ENCODE measurements at regions not wholly inside any gene's neighbourhood (a gene's known extent, or its start where the extent isn't known, plus 50 kb on each side); places are given as distances from the start of the nearest gene placed in this dataset.

GRCh38 chr15:47037003-47037402, 680.3 kb upstream of the SEMA6D start:
- no peak overlapping the region for H3K4me2 ChIP-seq (ENCODE audit: low read depth, low read length)
- no peak overlapping the region for H3K18ac ChIP-seq (ENCODE audit: low read depth, low read length)
- H2AK5ac ChIP-seq (ENCODE audit: low read depth, low read length): no peak overlapping the region
- no peak overlapping the region for H2AK9ac ChIP-seq (replicated peaks; ENCODE audit: low read depth, low read length, poor library complexity)
- no peaks in the 10 kb centered on the region for H3K36me3 ChIP-seq (ENCODE audit: control insufficient read depth, insufficient read depth, low read length)
- H4K20me1 ChIP-seq (ENCODE audit: insufficient read depth, low read length): no peaks in the 10 kb centered on the region
- in situ Hi-C loops (cut with MboI; ENCODE audit: low sequenced_read_pairs) (no loop called here), dilution Hi-C loops (cut with HindIII; ENCODE audit: low sequenced_read_pairs, unreplicated experiment) (no loop called here), intact Hi-C loops (cut with micrococcal nuclease) (no loop called here)
- H3K4me3 ChIP-seq (ENCODE audit: insufficient read depth, low read depth, low read length): no peak overlapping the region
- no peak overlapping the region for H2BK15ac ChIP-seq (ENCODE audit: low read depth, low read length)
- H4K8ac ChIP-seq (ENCODE audit: low read depth in 2 of 2, low read length in 2 of 2): no peak overlapping the region
- no peak overlapping the region for H2BK20ac ChIP-seq (ENCODE audit: low read depth, low read length)
- no peak overlapping the region for H4K5ac ChIP-seq (ENCODE audit: low read depth, low read length)
- no peak overlapping the region for H3K9ac ChIP-seq (ENCODE audit: low read depth, low read length)
- TF ChIP-seq RFX5 (IDR thresholded peaks at IDR 0.05; ENCODE audit: low read depth, low read length): no peak
- TF ChIP-seq FOS (IDR thresholded peaks at IDR 0.05; ENCODE audit: low read depth, low read length): no peak
- TF ChIP-seq BHLHE40 (IDR thresholded peaks at IDR 0.05; ENCODE audit: low read depth, low read length): no peak
- TF ChIP-seq MAZ (IDR thresholded peaks at IDR 0.05; ENCODE audit: borderline replicate concordance, low read depth, low read length): no peak
- TF ChIP-seq NFE2L2 (IDR thresholded peaks at IDR 0.05; ENCODE audit: low read depth, low read length): no peak
- no peak for TF ChIP-seq MXI1 (IDR thresholded peaks at IDR 0.05; ENCODE audit: borderline replicate concordance, low read depth, low read length)
- TF ChIP-seq, protein P1, sequence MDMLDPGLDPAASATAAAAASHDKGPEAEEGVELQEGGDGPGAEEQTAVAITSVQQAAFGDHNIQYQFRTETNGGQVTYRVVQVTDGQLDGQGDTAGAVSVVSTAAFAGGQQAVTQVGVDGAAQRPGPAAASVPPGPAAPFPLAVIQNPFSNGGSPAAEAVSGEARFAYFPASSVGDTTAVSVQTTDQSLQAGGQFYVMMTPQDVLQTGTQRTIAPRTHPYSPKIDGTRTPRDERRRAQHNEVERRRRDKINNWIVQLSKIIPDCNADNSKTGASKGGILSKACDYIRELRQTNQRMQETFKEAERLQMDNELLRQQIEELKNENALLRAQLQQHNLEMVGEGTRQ (IDR thresholded peaks at IDR 0.05; ENCODE audit: low read depth, low read length): no peak
- TF ChIP-seq ELK1 (IDR thresholded peaks at IDR 0.05; ENCODE audit: borderline replicate concordance, low read depth, low read length): no peak
- TF ChIP-seq, protein P2, sequence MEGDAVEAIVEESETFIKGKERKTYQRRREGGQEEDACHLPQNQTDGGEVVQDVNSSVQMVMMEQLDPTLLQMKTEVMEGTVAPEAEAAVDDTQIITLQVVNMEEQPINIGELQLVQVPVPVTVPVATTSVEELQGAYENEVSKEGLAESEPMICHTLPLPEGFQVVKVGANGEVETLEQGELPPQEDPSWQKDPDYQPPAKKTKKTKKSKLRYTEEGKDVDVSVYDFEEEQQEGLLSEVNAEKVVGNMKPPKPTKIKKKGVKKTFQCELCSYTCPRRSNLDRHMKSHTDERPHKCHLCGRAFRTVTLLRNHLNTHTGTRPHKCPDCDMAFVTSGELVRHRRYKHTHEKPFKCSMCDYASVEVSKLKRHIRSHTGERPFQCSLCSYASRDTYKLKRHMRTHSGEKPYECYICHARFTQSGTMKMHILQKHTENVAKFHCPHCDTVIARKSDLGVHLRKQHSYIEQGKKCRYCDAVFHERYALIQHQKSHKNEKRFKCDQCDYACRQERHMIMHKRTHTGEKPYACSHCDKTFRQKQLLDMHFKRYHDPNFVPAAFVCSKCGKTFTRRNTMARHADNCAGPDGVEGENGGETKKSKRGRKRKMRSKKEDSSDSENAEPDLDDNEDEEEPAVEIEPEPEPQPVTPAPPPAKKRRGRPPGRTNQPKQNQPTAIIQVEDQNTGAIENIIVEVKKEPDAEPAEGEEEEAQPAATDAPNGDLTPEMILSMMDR (conservative IDR thresholded peaks at IDR 0.05; ENCODE audit: low read depth, low read length): no peak
- no peak for TF ChIP-seq CHD1 (IDR thresholded peaks at IDR 0.05; ENCODE audit: low read depth, low read length)
- TF ChIP-seq RCOR1 (IDR thresholded peaks at IDR 0.05; ENCODE audit: insufficient replicate concordance, low read length): no peak
- TF ChIP-seq RAD21 (IDR thresholded peaks at IDR 0.05; ENCODE audit: low read length): no peak
- no peak for TF ChIP-seq SMC3 (IDR thresholded peaks at IDR 0.05; ENCODE audit: low read depth, low read length)
- TF ChIP-seq CEBPB (IDR thresholded peaks at IDR 0.05; ENCODE audit: low read depth, low read length): no peak
- TF ChIP-seq MAFK (IDR thresholded peaks at IDR 0.05; ENCODE audit: low read depth, low read length): no peak
- no peak for TF ChIP-seq POLR2A (IDR thresholded peaks at IDR 0.05; ENCODE audit: low read depth, low read length)
- H3K14ac ChIP-seq (replicated peaks; ENCODE audit: low read depth, low read length): no peak overlapping the region
- POLR2A ChIA-PET (ENCODE audit: unreplicated experiment): no interaction called here
- H3K4ac ChIP-seq (ENCODE audit: low read depth, low read length): no peak overlapping the region
- no peak overlapping the region for H3K56ac ChIP-seq (ENCODE audit: extremely low read depth, insufficient read depth, low read length)
- no peaks in the 10 kb centered on the region for H3K9me1 ChIP-seq (ENCODE audit: insufficient read depth, low read length)
- H3K9me3 ChIP-seq (ENCODE audit: control insufficient read depth, insufficient read depth, low read length): no peaks in the 10 kb centered on the region
- H2BK5ac ChIP-seq (ENCODE audit: low read depth, low read length, poor library complexity, severe bottlenecking): no peak overlapping the region
- ATAC-seq (ENCODE audit: low read depth): no peak
- no peaks in the 10 kb centered on the region for H3K4me1 ChIP-seq (ENCODE audit: control insufficient read depth, insufficient read depth, low read length)
- H3K79me1 ChIP-seq (ENCODE audit: low read depth in 1 of 2, low read length in 2 of 2): no peaks in the 10 kb centered on the region
- H4K91ac ChIP-seq (ENCODE audit: insufficient read depth, low read depth, low read length): no peak overlapping the region
- no peak overlapping the region for H2BK120ac ChIP-seq (ENCODE audit: low read depth, low read length)
- no peak for DNase-seq
- no TSS peak for BruUV-seq (replicated peaks)
- CTCF ChIA-PET: no interaction called here
- no peak overlapping the region for H3K27ac ChIP-seq (ENCODE audit: insufficient read depth, low read length)
- no peaks in the 10 kb centered on the region for H3K27me3 ChIP-seq (ENCODE audit: control insufficient read depth, insufficient read depth, low read length)
- no CpG with 5 or more reads among the region's 1 CpG for WGBS, 2 experiments (ENCODE audit: extremely low coverage in 2 of 2, insufficient read length in 1 of 2)
- H2AFZ ChIP-seq (replicated peaks; ENCODE audit: low read length, poor library complexity): no peak overlapping the region
- no peak overlapping the region for H3K23ac ChIP-seq (ENCODE audit: low read depth, low read length)

All from IMR-90 (cell line).